Left hindlimb (tissue), 1 donor: ENCODE measurements at regions not wholly inside any gene's neighbourhood (a gene's known extent, or its start where the extent isn't known, plus 50 kb on each side); places are given as distances from the start of the nearest gene placed in this dataset.
"Not testable (repeated sequence)": the region's sequence is repeated elsewhere in the genome, so short reads cannot be mapped to it uniquely, and the experiment has no call there.

ENCODE experiments used
- DNase-seq: peaks from one replicate; pipeline ENCODE4 v3.0.0-alpha.2; 2018

DNA sequence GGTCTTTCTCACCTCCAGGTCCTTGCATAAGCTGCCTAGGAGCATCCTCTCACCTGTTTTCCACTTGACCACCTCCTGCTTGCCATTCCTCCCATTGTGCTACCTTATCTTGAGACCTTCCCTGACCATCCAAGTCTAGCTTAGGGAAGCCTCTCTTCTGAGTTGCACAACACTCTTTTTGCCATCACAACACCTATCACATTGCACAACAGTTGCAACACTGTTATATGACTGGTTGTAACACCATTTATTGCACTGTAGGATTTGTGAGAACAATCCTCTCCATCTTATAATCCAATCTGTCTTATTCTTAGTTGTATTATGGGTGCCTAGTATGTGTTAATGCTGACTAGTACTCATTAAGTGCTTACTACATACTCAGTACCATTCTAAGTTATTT, 488.7 kb downstream of the OMA1 start:
- no peak for DNase-seq

DNA sequence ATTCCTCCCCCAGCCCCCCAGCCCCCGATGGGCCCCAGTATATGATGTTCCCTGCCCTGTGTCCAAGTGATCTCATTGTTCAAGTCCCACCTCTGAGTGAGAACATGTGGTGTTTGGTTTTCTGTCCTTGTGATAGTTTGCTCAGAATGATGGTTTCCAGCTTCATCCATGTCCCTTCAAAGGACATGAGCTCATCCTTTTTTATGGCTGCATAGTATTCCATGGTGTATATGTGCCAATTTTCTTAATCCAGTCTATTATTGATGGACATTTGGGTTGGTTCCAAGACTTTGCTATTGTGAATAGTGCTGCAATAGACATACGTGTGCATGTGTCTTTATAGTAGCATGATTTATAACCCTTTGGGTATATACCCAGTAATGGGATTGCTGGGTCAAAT, 495.3 kb downstream of the OMA1 start:
- DNase-seq = not testable (repeated sequence)

DNA sequence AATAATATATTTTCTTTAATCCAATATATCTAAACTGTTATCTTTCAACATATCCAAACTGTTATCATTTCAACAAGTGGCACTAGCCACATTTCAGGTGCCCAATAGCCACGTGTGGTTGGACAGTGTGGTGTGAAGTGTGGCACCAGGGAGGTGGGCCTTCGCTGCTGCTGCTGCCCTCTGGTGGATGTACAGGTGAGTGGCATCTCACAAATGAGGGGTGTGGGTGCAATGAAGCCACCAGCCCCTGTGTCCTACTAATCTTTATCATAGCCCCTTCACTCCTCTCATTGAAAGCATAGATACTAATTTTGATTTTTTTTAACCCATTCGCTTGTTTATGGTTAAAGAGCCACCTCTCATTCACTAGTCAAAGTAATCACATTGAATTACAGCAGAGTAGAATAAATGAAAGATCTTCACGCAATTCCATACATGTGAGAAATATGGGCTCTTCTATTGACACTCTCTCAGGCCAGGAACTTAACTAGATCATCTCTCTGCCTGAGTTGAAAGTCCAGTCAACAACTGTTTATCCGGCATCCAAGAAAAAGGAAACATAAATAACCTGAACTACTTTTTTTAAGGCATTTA, 499.2 kb downstream of the OMA1 start:
- no peak for DNase-seq

DNA sequence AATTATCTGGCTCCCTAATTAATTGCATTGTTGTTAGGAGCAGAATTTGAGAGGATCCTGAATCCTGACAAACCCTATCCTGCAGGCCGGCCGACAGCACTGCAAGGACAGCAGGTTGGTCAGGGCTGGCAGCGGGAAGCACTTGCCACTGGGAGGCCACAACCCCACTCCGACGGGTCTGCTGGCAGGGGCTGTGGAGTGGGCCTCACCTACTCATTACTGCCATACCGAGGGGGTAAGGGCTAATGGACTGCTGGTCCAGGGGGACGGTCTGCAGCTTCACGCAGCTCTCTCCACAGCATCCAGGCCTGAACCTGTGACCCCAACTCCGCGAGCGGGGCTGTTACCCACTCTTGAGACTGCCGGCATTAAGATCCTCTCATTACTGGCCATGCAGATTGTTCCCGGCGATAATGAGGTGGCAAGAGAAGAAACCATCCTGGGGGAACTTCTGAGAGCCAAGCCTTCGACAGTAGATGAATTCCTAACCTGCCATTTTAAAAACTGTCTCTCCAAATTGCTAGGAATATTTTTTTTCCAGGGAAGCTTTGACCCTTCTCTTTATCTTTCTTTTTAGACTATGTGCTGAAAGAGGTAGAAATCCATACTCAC, 501.3 kb downstream of the OMA1 start:
- DNase-seq = no peak

DNA sequence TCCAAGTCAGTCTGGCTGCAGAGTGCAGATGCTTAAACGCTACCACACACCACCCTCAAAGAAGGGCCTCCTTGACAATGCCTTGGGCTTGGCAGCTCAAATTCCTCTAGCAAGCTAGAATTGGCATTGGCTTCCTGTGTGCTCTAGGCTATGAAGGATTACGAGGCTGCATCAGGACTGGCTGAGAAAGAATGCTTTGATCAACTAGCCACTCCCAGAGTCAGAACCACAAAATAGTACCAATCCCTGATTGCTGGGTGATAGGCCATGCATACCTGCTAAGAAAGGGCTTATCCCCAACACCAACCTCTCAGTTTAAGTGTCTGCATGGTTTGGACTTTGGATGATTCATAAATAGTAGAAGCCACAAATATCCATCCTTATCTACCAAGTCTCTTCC, 504.9 kb downstream of the OMA1 start:
- DNase-seq = no peak

DNA sequence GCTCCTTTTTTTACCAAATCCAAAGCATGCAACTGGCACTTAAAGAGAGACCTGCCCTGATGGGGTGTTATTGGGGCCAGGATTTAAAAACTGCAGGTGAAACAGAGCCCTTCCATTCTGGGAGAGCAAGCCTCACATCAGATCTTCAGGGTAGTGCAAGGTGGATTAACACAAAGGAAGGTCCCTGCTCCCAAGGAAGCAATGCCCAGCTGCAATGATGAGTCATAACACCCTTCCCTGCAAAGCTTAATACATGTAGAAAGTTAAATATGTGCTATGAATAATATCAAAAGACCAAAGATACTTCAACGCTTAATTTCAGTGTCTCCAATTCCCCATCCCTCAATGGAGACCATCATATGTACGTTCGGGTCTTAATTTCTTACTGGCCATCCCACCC, 508.0 kb downstream of the OMA1 start:
- no peak for DNase-seq

DNA sequence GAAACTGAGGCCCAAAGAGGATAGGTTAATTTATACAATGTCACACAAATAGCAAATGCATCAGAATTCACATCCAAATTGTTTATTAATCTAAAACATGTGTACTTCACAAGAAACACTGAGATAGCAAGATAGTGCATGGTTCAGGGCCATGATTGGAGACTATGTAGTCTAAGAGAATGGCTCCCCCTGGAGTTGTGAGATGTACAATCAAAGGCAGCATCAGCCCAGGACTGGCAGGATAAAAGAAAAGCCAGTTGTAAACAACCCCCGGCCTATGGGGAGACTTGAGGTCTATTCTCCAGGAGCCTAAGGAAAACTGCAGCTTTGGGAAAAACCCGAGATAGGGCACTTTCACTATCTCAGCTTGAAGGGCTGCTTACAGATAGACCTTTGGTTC, 511.0 kb downstream of the OMA1 start:
- DNase-seq = no peak

DNA sequence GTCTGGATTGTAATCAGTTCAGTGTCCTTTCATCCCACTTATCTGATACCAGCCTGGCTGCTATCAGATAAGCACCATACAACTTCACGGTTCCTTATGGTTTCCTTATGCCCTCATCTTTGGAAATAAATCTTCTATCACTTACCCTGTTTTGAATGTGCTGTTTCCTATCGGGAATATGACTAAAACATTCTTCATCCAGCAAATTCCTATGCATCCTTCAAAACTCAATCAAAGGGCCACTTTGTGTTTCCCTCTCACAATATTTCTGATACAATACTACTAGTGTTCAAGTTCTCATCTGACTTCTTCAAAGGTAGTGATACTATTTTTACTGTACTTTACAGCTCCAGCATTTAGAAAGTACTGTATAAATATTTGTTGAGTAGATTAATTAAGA, 513.2 kb downstream of the OMA1 start:
- DNase-seq = no peak

DNA sequence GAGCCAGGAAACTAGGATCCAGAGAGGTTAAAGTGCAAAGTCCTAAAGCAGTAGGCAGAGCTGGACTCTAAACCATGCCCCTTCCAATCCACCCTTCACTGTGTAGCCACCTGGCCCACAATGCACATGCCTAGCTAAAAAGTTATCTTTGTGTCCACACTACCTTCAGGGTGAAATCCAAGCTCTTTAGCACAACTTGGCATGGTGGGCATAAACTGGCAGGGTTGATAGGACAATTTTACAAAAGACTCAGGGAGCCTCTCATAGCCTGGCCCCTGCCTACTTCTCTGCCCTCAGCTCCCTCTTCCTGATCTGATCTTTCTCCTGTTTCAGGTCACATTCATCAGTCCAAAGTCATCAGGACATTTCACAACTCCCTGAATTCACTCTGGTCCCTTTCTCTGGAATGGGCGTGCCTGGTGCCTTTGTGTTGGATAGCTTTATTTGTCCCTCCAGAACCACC, 513.9 kb downstream of the OMA1 start:
- no peak for DNase-seq

DNA sequence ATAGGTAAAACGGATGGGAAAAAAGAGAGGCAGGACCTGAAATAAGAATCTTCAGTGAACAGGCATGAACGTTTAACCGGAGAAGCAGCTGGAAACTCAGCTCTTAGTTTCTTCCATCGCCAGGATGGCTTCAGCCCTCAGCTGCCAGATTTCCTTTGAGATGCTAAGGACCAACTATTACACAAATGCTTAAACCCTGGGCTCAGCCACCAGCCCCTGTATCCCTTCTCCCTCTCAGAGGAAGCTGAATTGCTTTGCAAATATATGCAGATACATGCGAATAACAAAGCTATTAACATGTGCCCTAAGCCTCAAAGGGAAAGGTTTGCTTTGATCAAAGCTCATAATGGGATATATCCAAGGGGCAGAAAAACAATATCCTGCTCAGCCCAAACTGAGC, 515.1 kb downstream of the OMA1 start:
- DNase-seq = no peak

DNA sequence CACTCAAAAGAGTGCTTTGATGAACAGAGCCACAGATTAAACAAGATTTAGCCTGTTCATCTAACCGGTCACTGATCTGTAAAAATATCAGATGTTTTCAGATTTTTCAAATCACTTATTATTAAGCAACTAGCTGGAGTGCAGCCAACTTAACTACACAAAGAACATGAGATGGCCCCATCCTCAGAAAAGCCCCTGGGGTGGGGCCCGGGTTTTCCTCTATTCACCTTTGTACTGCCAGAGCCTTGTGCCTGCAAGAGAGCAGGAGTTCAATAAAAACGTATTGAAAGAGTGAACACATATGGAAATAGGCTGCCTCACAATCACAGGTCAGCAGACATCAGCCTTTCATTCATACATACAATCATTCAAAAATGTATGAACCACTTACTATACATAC, 516.1 kb downstream of the OMA1 start:
- no peak for DNase-seq

DNA sequence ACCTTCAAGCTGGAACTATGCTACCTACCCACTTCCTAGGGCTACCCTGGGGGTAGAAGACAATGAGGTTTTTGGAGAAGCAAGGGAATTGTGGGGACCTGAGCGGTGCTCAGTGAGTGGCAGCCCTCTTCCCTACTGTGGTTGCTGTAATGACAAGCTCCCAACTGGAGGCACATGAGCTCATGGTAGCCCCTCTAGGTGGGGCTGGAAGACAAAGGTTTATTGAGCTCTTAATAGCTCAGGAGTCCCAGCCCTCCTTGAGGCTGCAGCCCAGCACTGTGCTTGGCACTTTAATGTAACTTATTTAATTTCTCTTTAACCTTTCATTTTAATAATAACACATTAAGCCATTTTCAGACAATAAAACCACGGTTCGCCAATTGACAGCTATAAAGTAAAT, 528.9 kb downstream of the OMA1 start:
- DNase-seq = no peak

DNA sequence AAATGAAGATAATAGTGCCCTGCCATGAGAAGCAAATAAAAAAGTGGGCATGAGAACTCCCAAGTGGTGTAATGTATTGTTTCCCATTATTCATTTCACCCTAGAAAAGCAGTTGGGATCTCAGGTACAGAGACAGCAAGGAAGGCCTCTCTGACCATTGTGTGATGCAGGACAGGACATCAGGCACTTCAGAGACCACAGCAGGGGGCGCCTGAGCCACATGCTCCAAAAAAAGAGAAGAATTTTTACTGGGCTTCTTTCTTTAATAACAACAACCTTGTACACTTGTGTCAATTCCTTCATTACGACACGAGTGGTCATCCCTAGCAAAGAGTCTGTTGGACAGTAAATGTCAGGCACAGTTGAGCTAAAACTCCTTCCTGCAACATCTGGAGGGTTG, 533.3 kb downstream of the OMA1 start:
- no peak for DNase-seq

DNA sequence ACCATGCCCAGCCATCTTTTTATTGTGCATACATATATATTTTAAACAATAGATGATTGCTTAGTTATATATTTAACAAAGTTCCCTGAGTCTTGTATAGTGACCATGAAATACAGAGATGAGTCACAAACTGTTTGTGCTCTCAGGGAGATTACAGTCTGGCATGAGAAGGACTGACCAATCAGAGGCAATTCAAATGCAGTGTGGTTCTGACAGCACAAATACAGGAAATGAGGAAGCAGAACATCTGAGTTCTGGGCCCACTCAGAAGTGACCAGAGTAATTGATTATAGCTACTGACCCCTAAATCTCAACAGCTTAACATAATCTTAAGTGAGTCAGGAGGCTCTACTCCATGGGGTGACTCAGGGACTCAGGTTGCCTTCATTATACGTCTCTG, 534.5 kb downstream of the OMA1 start:
- no peak for DNase-seq

DNA sequence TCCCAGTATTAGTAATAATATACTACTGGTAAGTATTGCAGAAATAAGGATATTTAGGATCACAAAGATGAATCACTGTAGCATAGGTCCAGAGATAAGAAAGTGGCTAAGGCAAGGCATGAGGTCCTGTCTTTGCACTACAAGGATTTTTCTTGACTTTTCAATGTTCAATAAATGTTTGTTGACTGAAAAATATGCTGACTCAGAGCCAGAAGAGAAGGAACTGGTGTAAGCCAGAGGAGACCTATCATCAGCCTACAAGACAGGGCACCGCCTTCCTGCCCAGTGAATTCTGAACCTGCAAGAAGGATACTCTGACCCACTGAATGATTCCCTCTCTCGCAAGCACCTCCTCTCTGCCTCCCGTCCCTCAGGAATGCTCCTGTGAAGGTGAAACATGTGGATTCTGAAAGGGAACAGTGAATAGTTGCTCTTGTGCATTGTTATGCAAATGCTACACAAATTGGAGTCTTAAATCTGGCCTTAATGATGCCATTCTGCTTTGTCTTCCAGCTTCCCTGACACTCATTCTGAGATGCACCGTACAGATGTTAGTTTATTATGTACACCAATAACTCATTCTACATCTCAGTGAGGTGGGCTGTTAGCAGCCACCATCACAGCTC, 540.0 kb downstream of the OMA1 start:
- no peak for DNase-seq

DNA sequence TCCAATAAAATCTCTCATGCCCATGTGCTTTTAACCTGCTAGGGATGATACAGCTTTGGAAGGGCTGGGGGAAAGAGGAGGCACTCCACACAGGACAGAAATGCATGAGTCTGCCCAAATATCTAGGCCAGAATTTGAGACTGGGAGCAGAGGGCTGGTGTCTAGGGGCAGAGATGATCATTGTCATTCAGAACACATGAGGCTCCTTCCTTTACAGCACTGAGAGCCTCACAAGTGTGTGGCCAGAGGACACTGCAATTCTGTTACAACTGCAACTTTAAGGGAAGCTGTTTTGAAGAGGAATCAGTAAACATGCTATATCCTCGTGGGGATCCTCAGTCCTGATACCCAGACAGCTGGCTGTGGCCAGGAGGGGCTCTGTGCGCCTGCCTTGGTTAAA, 541.3 kb downstream of the OMA1 start:
- DNase-seq = no peak

DNA sequence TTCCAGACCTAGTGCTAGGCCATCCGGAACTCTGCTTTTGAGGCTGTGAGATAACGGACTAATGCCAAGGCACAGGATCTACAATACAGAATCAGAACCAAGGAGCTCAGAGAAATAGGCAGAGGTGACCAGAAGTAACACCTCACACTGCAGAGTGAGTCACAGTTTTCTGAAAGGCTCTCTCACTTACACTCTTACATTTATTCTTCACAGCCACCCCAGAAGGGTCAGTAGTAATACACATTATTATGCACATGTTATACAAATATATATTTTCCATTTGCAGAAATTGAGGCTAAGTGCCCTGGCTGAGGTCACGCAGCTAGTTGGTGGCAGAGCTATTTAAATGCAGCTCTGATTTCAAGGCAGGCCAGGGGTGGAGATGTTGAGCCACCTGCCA, 542.5 kb downstream of the OMA1 start:
- no peak for DNase-seq

DNA sequence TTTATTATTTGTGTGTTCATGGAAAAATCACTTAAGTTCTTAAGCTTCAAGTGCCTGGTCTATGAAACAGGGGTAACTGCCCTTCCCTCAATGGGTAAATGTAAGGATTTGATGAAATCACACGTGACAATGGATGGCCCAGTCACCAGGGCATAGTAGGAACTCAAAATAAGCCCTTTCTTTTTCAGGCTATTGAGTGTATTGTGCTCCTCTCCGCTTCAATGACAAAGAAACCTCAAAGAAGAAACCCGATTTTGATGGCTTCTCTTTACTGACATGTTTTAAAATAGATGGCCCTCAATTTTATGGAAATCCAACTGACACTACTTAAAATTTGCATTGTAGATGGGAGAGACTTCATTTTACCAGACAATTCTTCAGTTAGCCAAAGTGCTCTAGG, 543.5 kb downstream of the OMA1 start:
- no peak for DNase-seq

DNA sequence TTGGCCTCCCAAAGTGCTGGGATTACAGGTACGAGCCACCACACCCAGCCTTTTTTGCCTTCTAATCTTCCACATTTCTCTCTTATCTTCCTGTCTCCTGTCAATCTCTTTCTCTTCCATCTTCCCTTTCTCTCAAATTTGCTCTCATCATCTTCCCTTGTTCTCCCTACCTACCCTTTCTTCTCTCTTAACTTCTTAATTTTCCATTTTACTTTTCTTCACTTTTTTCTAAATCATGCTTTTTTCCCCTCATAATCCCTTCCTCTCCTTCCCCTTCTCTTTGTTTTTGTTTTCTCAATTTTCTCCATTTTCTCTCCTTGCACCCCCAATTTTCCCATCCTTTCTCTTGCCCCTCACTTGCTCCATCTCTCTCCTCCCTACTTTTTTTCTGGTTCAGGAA, 545.7 kb downstream of the OMA1 start:
- DNase-seq = no peak

DNA sequence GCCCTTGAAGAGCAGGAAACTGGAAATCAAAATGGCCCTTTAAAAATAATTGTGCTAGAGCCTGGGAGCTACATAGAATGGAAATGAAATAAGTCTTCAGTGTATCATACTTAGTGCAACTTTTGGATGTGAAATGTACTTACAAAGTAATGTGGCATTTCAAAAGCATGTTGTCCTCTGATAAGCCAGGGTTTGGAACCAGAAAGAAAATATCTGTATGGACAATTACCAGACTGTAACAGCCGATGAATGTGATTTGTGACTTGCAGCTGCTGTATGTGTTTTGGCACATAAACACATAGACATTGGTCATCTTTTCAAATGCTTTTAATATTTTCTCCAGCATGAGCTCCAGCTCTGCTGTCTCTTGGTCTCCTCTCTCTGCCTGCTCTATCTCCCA, 546.4 kb downstream of the OMA1 start:
- no peak for DNase-seq

DNA sequence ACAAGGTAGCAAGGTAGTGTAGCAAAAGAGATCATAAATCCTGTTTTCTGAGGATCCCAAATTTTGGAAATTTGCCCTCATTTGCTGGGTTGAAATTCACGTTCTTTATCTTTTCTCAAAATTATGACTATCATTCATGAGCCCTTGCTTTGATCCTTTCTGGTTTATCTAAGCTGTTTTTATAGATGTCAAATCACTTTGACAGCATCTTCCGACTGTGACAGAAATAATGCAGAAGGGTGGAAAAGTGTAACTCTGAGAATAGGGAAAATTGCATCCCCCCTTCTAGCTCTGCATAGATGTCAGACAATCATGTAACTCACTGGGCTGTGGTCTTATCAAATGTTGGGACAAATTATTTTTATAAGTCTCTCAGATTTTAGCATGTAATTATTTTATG, 550.1 kb downstream of the OMA1 start:
- DNase-seq = no peak

DNA sequence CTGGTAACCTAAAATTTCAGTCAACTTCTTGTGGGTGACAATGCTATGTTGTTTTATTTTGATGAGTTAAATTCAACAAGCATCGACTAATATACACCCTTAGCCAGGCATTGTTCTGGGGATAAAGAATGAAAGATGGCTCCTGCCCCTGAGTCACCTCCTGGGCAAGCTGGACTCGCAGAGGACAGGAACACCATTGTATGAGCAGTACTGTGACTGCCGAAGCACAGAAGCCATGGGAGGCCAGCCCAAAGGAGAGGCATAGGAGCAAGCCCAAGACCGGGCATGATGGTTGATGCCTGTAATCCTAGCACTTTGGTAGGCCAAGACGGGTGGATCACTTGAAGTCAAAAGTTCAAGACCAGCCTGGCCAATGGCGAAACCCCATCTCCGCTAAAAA, 555.2 kb downstream of the OMA1 start:
- DNase-seq = no peak

DNA sequence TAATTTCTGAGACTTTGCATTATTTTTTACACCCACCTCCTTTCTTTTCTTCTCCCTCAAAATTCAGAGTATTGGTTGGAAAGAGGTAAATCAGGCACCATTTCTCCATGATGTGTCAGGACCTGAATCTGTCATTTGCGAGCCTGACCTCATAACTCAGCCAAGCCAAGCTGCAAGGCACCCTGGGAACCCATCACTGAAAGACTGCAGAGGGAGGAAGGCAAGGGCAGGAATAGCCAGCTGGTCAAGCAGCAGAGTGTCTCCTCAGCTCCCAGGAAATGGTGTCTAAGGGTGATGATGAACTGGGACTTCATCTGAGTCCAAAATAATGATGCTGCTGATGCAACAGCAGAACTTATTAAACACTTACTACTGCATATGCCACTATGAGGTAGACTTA, 556.6 kb downstream of the OMA1 start:
- DNase-seq = no peak

DNA sequence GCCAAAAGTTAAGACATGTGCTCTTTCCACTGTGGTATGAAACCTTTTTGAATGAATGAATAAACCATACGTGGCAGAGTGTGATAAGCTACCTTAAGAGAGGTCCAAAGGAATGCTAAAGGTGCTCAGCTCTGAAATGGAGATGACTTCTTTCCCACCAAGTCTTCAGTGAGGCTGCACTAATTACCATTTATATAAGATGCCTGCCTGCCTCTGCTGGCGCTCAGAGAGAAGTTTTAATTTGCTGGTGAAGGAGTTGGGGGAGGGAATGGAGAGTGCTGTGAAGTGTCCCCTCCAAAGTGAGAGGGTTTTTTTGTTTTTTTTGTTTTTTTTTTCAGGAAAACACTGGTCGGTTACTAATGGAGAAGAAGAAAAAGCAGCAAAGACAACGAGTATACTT, 559.0 kb downstream of the OMA1 start:
- no peak for DNase-seq

DNA sequence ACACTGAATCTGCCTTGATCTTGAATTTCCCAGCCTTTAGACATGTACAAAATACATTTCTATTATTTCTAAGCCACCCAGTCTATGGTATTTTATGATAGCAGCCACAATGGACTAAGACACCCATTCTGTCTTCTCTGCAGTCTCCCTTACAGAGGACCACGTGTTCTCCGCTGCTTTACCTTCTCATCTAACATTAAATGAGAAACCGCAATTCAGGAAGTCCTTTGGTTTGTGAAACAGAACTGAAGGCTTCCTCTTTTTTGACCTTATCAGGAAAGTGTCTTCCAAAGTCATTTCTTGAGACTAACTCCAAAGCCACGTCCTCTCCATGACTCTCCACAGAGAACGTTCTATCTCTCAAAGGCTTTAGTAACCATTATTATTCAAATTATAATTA, 560.1 kb downstream of the OMA1 start:
- DNase-seq = no peak
